ENCODE measurements at regions not wholly inside any gene's neighbourhood (a gene's known extent, or its start where the extent isn't known, plus 50 kb on each side); places are given as distances from the start of the nearest gene placed in this dataset.
"Not testable (repeated sequence)": the region's sequence is repeated elsewhere in the genome, so short reads cannot be mapped to it uniquely, and the experiment has no call there.

GRCh38 chr10:20481054-20481453 lies 416.1 kb downstream of the NEBL start:
- peaks cover 1% of the 10 kb centered on the region for H3K4me1 Mint-ChIP-seq (ENCODE audit: low read depth)
- H3K36me3 Mint-ChIP-seq (ENCODE audit: insufficient read depth): peaks cover 2% of the 10 kb centered on the region
- DNase-seq (ENCODE audit: low spot score, unreplicated experiment): no peak

GRCh38 chr10:20480575-20480974 lies 416.5 kb downstream of the NEBL start:
- H3K36me3 Mint-ChIP-seq (ENCODE audit: insufficient read depth); H3K4me1 Mint-ChIP-seq (ENCODE audit: low read depth); H3K27ac Mint-ChIP-seq; H3K27me3 Mint-ChIP-seq; DNase-seq (ENCODE audit: low spot score, unreplicated experiment); H3K4me3 Mint-ChIP-seq (ENCODE audit: low read depth): not testable (repeated sequence)
- H3K9me3 Mint-ChIP-seq (ENCODE audit: low read depth): peaks cover 15% of the 10 kb centered on the region

More at GRCh38 chr10:20481054-20481453, 416.1 kb downstream of the NEBL start:
- Mint-ChIP-seq H3K9me3 (ENCODE audit: low read depth) (peaks cover 15% of the 10 kb centered on the region), H3K27me3 (no peaks in the 10 kb centered on the region), H3K4me3 (ENCODE audit: low read depth) (no peak overlapping the region), H3K27ac (no peak overlapping the region)
- no peak for TF ChIP-seq CTCF (IDR thresholded peaks at IDR 0.05; ENCODE audit: unreplicated experiment)

- Mint-ChIP-seq H3K4me3 (ENCODE audit: low read depth) (no peak overlapping the region), H3K27me3 (no peaks in the 10 kb centered on the region), H3K36me3 (ENCODE audit: insufficient read depth) (no peaks in the 10 kb centered on the region), H3K4me1 (ENCODE audit: low read depth) (no peaks in the 10 kb centered on the region), H3K27ac (no peak overlapping the region), H3K9me3 (ENCODE audit: low read depth) (no peaks in the 10 kb centered on the region)
- no peak for DNase-seq (ENCODE audit: low spot score, unreplicated experiment)
- TF ChIP-seq CTCF (IDR thresholded peaks at IDR 0.05; ENCODE audit: unreplicated experiment): no peak
Measured at GRCh38 chr10:20474064-20474463, 423.0 kb downstream of the NEBL start.

GRCh38 chr10:20473023-20473760 lies 423.9 kb downstream of the NEBL start:
- Mint-ChIP-seq H3K9me3 (ENCODE audit: low read depth) (no peaks in the 10 kb centered on the region), H3K4me3 (ENCODE audit: low read depth) (no peak overlapping the region), H3K4me1 (ENCODE audit: low read depth) (no peaks in the 10 kb centered on the region), H3K36me3 (ENCODE audit: insufficient read depth) (no peaks in the 10 kb centered on the region), H3K27me3 (no peaks in the 10 kb centered on the region), H3K27ac (no peak overlapping the region)
- no peak for DNase-seq (ENCODE audit: low spot score, unreplicated experiment)
- TF ChIP-seq CTCF (IDR thresholded peaks at IDR 0.05; ENCODE audit: unreplicated experiment): no peak

GRCh38 chr10:20466731-20467130 lies 430.4 kb downstream of the NEBL start:
- Mint-ChIP-seq H3K4me1 (ENCODE audit: low read depth) (no peaks in the 10 kb centered on the region), H3K4me3 (ENCODE audit: low read depth) (no peak overlapping the region), H3K9me3 (ENCODE audit: low read depth) (peaks cover 11% of the 10 kb centered on the region), H3K27me3 (no peaks in the 10 kb centered on the region), H3K27ac (no peak overlapping the region), H3K36me3 (ENCODE audit: insufficient read depth) (no peaks in the 10 kb centered on the region)
- TF ChIP-seq CTCF (IDR thresholded peaks at IDR 0.05; ENCODE audit: unreplicated experiment): no peak
- no peak for DNase-seq (ENCODE audit: low spot score, unreplicated experiment)

GRCh38 chr10:20457649-20458048 lies 439.5 kb downstream of the NEBL start:
- peaks cover 3% of the 10 kb centered on the region for H3K4me1 Mint-ChIP-seq (ENCODE audit: low read depth)
- no peak overlapping the region for H3K4me3 Mint-ChIP-seq (ENCODE audit: low read depth)
- no peaks in the 10 kb centered on the region for H3K27me3 Mint-ChIP-seq
- H3K27ac Mint-ChIP-seq: no peak overlapping the region
- peaks cover 4% of the 10 kb centered on the region for H3K9me3 Mint-ChIP-seq (ENCODE audit: low read depth)
- H3K36me3 Mint-ChIP-seq (ENCODE audit: insufficient read depth): no peaks in the 10 kb centered on the region
- DNase-seq (ENCODE audit: low spot score, unreplicated experiment): no peak
- no peak for TF ChIP-seq CTCF (IDR thresholded peaks at IDR 0.05; ENCODE audit: unreplicated experiment)
